ENCODE measurements at regions not wholly inside any gene's neighbourhood (a gene's known extent, or its start where the extent isn't known, plus 50 kb on each side); places are given as distances from the start of the nearest gene placed in this dataset.

DNA sequence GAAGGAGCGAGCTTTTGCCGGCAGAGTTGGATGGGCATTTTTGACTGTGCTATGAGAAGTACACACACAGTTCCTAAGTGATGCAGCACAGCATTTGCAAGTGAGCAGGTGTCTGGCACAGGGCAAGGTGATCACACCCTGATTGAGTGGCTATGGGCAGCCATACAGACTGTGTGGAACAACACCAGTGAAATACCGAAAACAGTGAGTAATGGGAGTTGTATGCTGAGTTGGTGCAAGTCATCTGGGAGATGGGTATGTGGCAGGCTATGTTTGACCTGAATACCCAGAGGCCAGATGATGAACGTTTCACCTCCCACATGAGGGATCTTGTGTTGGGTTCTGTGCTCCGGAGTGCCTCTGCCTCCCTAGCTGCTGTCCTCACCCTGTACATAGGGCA lies 53.5 kb upstream of the TIPARP start:
- TF ChIP-seq, protein P1, sequence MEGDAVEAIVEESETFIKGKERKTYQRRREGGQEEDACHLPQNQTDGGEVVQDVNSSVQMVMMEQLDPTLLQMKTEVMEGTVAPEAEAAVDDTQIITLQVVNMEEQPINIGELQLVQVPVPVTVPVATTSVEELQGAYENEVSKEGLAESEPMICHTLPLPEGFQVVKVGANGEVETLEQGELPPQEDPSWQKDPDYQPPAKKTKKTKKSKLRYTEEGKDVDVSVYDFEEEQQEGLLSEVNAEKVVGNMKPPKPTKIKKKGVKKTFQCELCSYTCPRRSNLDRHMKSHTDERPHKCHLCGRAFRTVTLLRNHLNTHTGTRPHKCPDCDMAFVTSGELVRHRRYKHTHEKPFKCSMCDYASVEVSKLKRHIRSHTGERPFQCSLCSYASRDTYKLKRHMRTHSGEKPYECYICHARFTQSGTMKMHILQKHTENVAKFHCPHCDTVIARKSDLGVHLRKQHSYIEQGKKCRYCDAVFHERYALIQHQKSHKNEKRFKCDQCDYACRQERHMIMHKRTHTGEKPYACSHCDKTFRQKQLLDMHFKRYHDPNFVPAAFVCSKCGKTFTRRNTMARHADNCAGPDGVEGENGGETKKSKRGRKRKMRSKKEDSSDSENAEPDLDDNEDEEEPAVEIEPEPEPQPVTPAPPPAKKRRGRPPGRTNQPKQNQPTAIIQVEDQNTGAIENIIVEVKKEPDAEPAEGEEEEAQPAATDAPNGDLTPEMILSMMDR (IDR thresholded peaks at IDR 0.05; ENCODE audit: low read length, missing control alignments): no peak
- DNase-seq (ENCODE audit: low read depth): no peak
- no peak overlapping the region for H3K4me3 ChIP-seq (replicated peaks; ENCODE audit: low read depth, low read length)

DNA sequence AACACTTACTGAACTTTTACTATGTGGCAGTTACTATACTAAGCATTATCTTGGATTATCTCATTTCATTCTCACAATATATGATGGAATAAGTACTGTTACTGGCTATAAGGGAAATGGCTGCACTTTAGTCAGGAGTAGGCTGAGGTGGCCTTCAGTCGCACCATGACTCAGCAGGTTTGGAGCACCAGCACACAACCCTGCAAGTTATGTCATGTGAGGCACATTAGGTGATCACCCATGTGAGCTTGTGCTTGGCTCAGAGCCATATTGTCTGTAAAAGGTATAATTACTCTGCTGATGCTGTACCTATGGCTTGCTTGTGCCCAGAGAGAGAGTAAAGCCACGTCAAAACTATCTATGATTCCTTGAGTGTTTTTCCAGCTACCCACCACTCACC lies 54.1 kb upstream of the TIPARP start:
- H3K4me3 ChIP-seq (replicated peaks; ENCODE audit: low read depth, low read length): no peak overlapping the region
- DNase-seq (ENCODE audit: low read depth): no peak
- TF ChIP-seq, protein P1 (IDR thresholded peaks at IDR 0.05; ENCODE audit: low read length, missing control alignments): no peak

DNA sequence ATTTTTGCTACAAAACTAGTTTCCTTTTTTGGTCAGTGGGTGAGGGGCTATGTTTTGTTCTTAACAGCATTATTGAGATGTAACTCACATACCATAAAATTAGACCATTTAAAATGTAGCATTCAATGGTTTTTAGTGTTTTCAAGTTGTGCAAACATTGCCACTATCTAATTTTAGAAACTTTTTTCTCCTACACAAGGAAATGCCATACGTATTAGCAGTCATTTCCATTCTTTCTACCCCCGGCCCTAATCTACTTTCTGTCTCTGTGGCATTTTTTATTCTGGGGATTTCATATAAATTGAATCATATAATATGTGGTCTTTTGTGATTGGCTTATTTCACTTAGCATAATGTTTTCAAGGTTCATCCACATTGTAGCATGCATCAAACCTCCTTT lies 55.0 kb upstream of the TIPARP start:
- DNase-seq (ENCODE audit: low read depth): peak; percentile 77
- no peak overlapping the region for H3K4me3 ChIP-seq (replicated peaks; ENCODE audit: low read depth, low read length)
- TF ChIP-seq, protein P1 (IDR thresholded peaks at IDR 0.05; ENCODE audit: low read length, missing control alignments): no peak

DNA sequence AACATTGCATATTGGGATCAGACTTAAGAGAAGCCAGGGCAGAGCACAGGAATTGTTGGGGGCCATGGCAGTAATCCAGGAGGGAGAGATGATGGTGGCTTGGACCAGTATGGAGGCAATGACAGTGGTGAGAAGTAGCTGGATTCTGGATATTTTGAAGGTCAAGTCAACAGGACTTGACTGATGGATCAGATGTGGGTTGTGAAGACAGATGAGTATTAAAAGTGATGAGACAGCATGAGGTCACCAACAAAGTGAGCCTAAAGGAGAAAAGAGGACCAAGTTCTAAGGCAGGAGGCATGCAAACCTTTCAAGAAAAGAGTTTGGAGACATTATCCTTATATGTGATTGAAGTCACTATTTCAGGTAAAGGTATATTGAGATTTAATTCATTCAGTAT lies 56.6 kb upstream of the TIPARP start:
- no peak for DNase-seq (ENCODE audit: low read depth)
- TF ChIP-seq, protein P1 (IDR thresholded peaks at IDR 0.05; ENCODE audit: low read length, missing control alignments): no peak
- no peak overlapping the region for H3K4me3 ChIP-seq (replicated peaks; ENCODE audit: low read depth, low read length)

DNA sequence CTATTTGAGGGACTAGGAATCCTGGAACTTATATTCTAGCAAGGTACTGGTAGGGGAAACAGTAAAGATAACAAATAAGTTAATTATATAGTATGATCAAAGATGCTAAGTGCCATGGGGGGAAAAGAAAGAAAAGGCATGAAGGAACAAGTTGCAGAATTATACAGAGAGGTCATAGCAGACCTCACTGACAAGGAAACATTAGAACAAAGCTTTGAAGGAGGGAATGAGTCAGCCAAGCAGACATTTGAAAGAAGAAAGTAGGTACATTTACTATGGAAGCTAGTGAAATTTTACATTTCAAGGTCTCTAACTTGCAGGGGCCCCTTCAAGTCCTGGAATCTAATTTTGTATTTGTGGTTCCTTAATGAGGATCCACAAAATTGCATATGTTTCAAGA lies 57.2 kb upstream of the TIPARP start:
- TF ChIP-seq, protein P1 (IDR thresholded peaks at IDR 0.05; ENCODE audit: low read length, missing control alignments): no peak
- no peak for DNase-seq (ENCODE audit: low read depth)

DNA sequence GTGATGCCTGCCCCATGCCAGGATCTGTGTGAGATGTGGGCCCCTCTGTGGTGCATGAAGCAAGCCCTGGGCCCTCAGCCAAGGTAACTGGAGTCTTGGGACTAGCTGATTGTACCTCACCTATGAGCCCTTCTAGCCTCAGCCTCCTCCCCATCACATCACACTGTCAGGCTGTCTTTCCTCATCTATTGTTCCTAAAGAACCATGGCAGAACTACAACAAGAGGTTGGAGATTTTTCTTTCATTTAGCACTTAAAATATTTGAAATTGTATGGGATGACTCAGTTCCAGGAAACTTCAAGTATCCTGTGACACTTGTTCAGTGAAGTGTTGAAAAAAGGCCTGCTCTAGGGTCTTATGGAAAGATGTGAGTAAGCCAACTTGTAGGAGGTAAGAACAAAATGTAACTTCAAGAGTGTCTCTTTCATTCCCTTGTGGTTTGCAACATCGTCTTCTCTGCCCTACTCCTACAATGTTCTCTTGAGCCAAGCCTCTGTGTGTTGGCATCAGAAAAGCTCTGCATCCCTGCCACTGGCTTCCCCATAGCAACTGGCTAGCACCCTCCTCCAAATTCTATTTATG lies 58.7 kb upstream of the TIPARP start:
- TF ChIP-seq, protein P1 (IDR thresholded peaks at IDR 0.05; ENCODE audit: low read length, missing control alignments): no peak
- DNase-seq (ENCODE audit: low read depth): peak; percentile 93

More for the DNA sequence above, 57.2 kb upstream of the TIPARP start:
- no peak overlapping the region for H3K4me3 ChIP-seq (replicated peaks; ENCODE audit: low read depth, low read length)

More for the DNA sequence above, 58.7 kb upstream of the TIPARP start:
- no peak overlapping the region for H3K4me3 ChIP-seq (replicated peaks; ENCODE audit: low read depth, low read length)

All from fibroblast of pulmonary artery (primary cell).